CD14-positive monocyte (primary cell): ENCODE measurements at regions not wholly inside any gene's neighbourhood (a gene's known extent, or its start where the extent isn't known, plus 50 kb on each side); places are given as distances from the start of the nearest gene placed in this dataset.

ENCODE experiments used
- DNase-seq, 3 donors: peaks; one replicate each; pipeline ENCODE4 v3.0.0-alpha.2; 2011 to 2022
- H2AFZ ChIP-seq: 2 replicates; pipeline ENCODE4 v1.6.0; 2012; ENCODE audit warnings: mild to moderate bottlenecking, low read depth, low read length, inconsistent platforms; ENCODE audit not compliant: insufficient read depth, poor library complexity, severe bottlenecking
- H3K27ac ChIP-seq, 2 donors: 1 replicate in 1 of 2; 2 replicates in 1 of 2; pipeline ENCODE4 v1.5.1; 2012 to 2013; ENCODE audit warnings: low read length in 2 of 2, control low read depth in 1 of 2, inconsistent platforms in 1 of 2, low read depth in 1 of 2, mild to moderate bottlenecking in 1 of 2
- H3K27me3 ChIP-seq, 2 donors: one replicate each; pipeline versions ENCODE4 v1.6.0 to v1.6.1; 2011 to 2013; ENCODE audit warnings: low read length in 2 of 2; ENCODE audit not compliant: control insufficient read depth in 2 of 2, insufficient read depth in 2 of 2
- H3K36me3 ChIP-seq, 2 donors: replicated peaks in 1 of 2; 1 replicate in 1 of 2; 2 replicates in 1 of 2; pipeline versions ENCODE4 v1.5.1 to v1.6.1; 2012 to 2013; ENCODE audit warnings: low read length in 2 of 2, control low read depth in 1 of 2, inconsistent platforms in 1 of 2, mild to moderate bottlenecking in 1 of 2; ENCODE audit not compliant: insufficient read depth in 2 of 2, control insufficient read depth in 1 of 2
- H3K4me1 ChIP-seq, 2 donors: 1 replicate in 1 of 2; 2 replicates in 1 of 2; pipeline versions ENCODE4 v1.5.1 to v1.6.1; 2012 to 2013; ENCODE audit warnings: low read length in 2 of 2, control low read depth in 1 of 2, inconsistent platforms in 1 of 2, mild to moderate bottlenecking in 1 of 2, moderate library complexity in 1 of 2; ENCODE audit not compliant: insufficient read depth in 2 of 2, control insufficient read depth in 1 of 2
- H3K4me2 ChIP-seq: replicated peaks from 2 replicates; pipeline ENCODE3; 2012; ENCODE audit warnings: low read length, moderate library complexity, mild to moderate bottlenecking; ENCODE audit not compliant: poor library complexity, severe bottlenecking; ENCODE audit errors: extremely low read depth
- H3K4me3 ChIP-seq, 3 experiments: fragments of 200-600 bp in 1 of 3; sonication (generic) in 1 of 3; replicated peaks in 1 of 3; 1 replicate in 2 of 3; 2 replicates in 1 of 3; pipeline ENCODE4 v1.5.1; 2011 to 2013; ENCODE audit warnings: low read length in 3 of 3, mild to moderate bottlenecking in 3 of 3, control low read depth in 2 of 3, low read depth in 2 of 3, inconsistent platforms in 1 of 3, moderate library complexity in 1 of 3
- H3K79me2 ChIP-seq: 2 replicates; pipeline ENCODE4 v1.6.0; 2012; ENCODE audit warnings: mild to moderate bottlenecking, control low read depth, inconsistent platforms, low read length, moderate library complexity; ENCODE audit not compliant: insufficient read depth
- H3K9ac ChIP-seq: 2 replicates; pipeline ENCODE4 v1.6.0; 2017; ENCODE audit warnings: low read length, mild to moderate bottlenecking; ENCODE audit not compliant: insufficient read depth, poor library complexity, severe bottlenecking
- H3K9me3 ChIP-seq, 2 donors: replicated peaks in 1 of 2; 1 replicate in 1 of 2; 2 replicates in 1 of 2; pipeline versions ENCODE4 v1.5.1 to v1.6.1; 2012 to 2013; ENCODE audit warnings: low read length in 2 of 2, control low read depth in 1 of 2; ENCODE audit not compliant: control insufficient read depth in 1 of 2, insufficient read depth in 1 of 2
- H4K20me1 ChIP-seq: 2 replicates; pipeline ENCODE4 v1.6.0; 2012; ENCODE audit warnings: mild to moderate bottlenecking, low read length, control low read depth, moderate library complexity; ENCODE audit not compliant: insufficient read depth
- H3K27ac Mint-ChIP-seq, 7 donors: one replicate each; pipeline ENCODE4 v1.8.0; 2020; ENCODE audit warnings: mild to moderate bottlenecking in 7 of 7, mixed read lengths in 7 of 7, moderate library complexity in 6 of 7, inconsistent platforms in 2 of 7
- H3K27me3 Mint-ChIP-seq, 3 donors: one replicate each; pipeline ENCODE4 v1.8.0; 2021 to 2022; ENCODE audit warnings: low read depth in 3 of 3, mild to moderate bottlenecking in 3 of 3, mixed read lengths in 3 of 3, moderate library complexity in 3 of 3, inconsistent platforms in 1 of 3
- H3K36me3 Mint-ChIP-seq, 2 donors: one replicate each; pipeline ENCODE4 v1.8.0; 2020; ENCODE audit warnings: mixed read lengths in 2 of 2, inconsistent platforms in 1 of 2, mild to moderate bottlenecking in 1 of 2
- H3K4me1 Mint-ChIP-seq: one replicate; pipeline ENCODE4 v1.8.0; 2020; ENCODE audit warnings: mild to moderate bottlenecking, mixed read lengths
- H3K4me3 Mint-ChIP-seq, 2 donors: one replicate each; pipeline ENCODE4 v1.8.0; 2020; ENCODE audit warnings: mild to moderate bottlenecking in 2 of 2, mixed read lengths in 2 of 2, moderate library complexity in 1 of 2
- H3K9me3 Mint-ChIP-seq, 7 donors: one replicate each; pipeline ENCODE4 v1.8.0; 2020 to 2022; ENCODE audit warnings: mixed read lengths in 7 of 7, mild to moderate bottlenecking in 6 of 7, moderate library complexity in 6 of 7, inconsistent platforms in 2 of 7
- CTCF ChIP-seq: fragments of 200-600 bp; IDR thresholded peaks from one replicate; pipeline ENCODE4 v1.8.0; 2022; ENCODE audit warnings: antibody characterized with exemption, mild to moderate bottlenecking
- WGBS: methylation state at CpG from one replicate; pipeline ENCODE4 v1.1.5; 2013; ENCODE audit warnings: missing lambda C conversion rate; ENCODE audit not compliant: insufficient coverage; 5-methylcytosine and 5-hydroxymethylcytosine counted together
- intact Hi-C, 2 donors: fragments of 100-400 bp; cut with micrococcal nuclease; formaldehyde crosslinking; loops; one replicate each; pipeline versions ENCODE4 v1.15.0 to v1.15.1; 2023

DNA sequence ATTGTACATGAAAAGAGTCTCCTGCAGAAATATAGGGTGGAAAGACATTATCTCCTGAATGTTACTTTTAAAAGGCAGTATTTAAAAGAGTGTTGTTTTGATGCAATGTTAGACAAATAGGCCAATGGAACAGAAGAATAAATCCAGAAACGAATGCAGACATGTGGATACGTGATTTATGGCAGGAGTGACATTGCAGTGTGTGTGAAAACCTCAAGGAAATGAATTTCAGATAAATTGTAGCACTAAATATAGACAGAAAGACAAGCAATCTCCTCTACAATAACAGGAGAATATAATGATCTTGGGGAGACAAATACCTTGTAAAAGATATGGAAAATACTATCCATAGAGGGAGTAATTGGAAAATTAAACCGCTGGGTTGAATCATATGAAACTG lies 387.8 kb upstream of the CHRM3 start:
- H4K20me1 ChIP-seq = no peaks in the 10 kb centered on the region

DNA sequence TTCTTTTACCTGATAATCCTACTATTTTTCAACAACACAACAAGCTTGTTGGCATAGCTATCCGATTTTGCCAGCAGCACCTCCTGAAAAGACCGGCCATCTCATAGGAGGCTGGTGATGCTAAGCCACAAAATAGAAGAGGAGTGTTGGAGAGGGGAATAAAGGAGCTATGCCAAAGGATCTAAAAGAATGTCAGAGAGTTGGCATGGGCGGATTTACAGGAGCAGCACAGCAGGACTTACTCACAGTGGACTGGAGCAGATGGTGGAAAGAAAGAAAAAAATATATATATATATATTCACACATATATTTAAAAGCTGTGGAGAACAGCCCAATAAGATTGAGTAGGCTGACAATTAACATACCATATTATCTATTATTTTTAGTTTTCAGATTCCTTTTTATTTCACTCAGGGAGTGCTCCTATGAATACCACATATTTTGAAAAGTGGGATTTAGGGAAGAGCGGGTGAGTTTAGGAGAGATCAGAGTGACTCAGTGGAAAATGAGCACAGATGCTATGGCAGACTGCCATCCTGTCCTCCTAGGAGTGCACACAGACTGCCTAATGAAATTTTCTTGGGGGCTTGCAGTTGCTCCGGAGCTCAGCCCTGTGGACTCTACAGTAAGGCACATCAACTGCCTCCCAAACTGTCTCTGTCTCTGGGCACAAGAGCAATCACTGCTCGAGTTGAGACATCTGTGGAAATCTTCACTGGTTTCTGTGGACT lies 394.4 kb upstream of the CHRM3 start:
- H3K36me3 ChIP-seq = no peaks in the 10 kb centered on the region
- H4K20me1 ChIP-seq = no peaks in the 10 kb centered on the region
- 100% methylated on average over 2 of the region's 6 CpGs for WGBS
- peaks cover 3 to 5% of the 10 kb centered on the region in 2 donors for H3K9me3 ChIP-seq
- H3K4me1 Mint-ChIP-seq = no peaks in the 10 kb centered on the region
- H3K4me1 ChIP-seq = no peaks in the 10 kb centered on the region
- no peaks in the 10 kb centered on the region for H3K36me3 Mint-ChIP-seq
- no peak overlapping the region for H3K27ac Mint-ChIP-seq
- H3K9me3 Mint-ChIP-seq = peaks cover 2 to 19% (median 6%) of the 10 kb centered on the region in 7 donors
- H3K27me3 ChIP-seq = no peaks in the 10 kb centered on the region
- no peak overlapping the region for H3K27ac ChIP-seq
- no peak overlapping the region for H2AFZ ChIP-seq
- no peaks in the 10 kb centered on the region for H3K27me3 Mint-ChIP-seq
- no peak for TF ChIP-seq CTCF
- intact Hi-C loops = no loop called here
- DNase-seq = no peak
- H3K9ac ChIP-seq = no peak overlapping the region
- H3K4me3 ChIP-seq = no peak overlapping the region
- no peak overlapping the region for H3K4me3 Mint-ChIP-seq
- no peaks in the 10 kb centered on the region for H3K79me2 ChIP-seq
- no peak overlapping the region for H3K4me2 ChIP-seq

More for the DNA sequence above, 387.8 kb upstream of the CHRM3 start:
- no peak overlapping the region for H3K9ac ChIP-seq
- no peak overlapping the region for H3K4me3 ChIP-seq
- DNase-seq = no peak
- no peak overlapping the region for H3K27ac ChIP-seq
- no peaks in the 10 kb centered on the region for H3K4me1 ChIP-seq
- Mint-ChIP-seq H3K9me3 (peaks cover 1 to 10% (median 3%) of the 10 kb centered on the region in 7 donors), H3K4me3 (no peak overlapping the region), H3K27me3 (no peaks in the 10 kb centered on the region), H3K36me3 (no peaks in the 10 kb centered on the region), H3K4me1 (no peaks in the 10 kb centered on the region), H3K27ac (no peak overlapping the region)
- no peaks in the 10 kb centered on the region for H3K36me3 ChIP-seq
- H2AFZ ChIP-seq = no peak overlapping the region
- intact Hi-C loops = no loop called here
- H3K9me3 ChIP-seq = no peaks in the 10 kb centered on the region
- H3K27me3 ChIP-seq = no peaks in the 10 kb centered on the region
- H3K79me2 ChIP-seq = no peaks in the 10 kb centered on the region
- H3K4me2 ChIP-seq = no peak overlapping the region
- no peak for TF ChIP-seq CTCF
- no CpG with 5 or more reads among the region's 3 CpGs for WGBS
